ENCODE measurements at regions not wholly inside any gene's neighbourhood (a gene's known extent, or its start where the extent isn't known, plus 50 kb on each side); places are given as distances from the start of the nearest gene placed in this dataset.

DNA sequence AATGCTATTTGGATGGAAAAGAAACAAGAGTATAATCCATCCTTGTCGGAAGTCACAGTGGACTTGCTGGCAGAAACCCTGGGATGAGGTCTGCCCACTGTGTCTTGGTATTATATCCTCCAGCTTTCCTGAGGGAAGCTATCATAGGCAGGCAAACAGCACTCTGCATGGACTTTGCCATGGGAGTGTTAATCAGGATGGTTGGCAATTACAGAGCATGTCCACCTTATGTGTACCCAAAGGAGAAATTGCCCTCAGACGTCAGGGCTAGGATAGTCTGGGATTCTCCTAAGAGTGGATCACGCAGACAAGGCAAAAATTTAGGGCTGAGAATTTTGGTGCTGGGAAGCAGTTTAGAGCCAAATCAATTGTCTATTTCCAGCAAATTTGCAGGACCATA, 184.9 kb upstream of the ESRRG start:
- no peak for DNase-seq

DNA sequence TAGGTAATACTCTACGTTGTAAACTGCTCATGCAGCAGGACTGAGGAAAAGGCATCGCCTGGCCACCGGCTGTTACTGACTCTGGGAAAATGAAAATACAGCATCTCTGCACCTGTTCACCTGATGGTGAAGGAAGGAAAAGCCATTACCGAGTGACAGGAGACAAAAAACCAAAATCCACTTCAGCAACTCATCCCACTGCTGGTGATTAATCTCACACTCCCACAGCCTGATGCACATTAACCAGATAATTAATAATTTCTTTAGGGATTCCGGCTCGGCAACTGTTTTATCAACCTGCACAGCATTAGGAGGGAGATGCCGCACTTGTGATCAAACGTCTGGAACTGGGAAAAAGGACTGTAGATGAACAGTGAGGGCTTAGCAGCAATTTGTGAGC, 183.9 kb upstream of the ESRRG start:
- no peak for DNase-seq

DNA sequence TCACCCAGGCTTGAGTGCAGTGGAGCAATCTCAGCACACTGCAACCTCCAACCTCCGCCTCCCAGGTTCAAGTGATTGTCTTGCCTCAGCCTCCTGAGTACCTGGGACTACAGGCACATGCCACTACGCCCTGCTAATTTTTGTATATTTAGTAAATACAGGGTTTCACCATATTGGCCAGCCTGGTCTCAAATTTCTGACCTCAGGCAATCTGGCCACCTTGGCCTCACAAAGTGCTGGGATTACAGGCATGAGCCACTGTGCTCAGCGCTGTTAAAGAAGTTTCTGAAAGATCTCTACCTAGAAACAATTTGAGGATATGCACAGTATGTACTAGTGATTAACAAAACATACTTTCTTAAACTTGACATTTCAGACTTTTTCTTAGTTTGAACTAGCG, 182.6 kb upstream of the ESRRG start:
- DNase-seq, result no peak

DNA sequence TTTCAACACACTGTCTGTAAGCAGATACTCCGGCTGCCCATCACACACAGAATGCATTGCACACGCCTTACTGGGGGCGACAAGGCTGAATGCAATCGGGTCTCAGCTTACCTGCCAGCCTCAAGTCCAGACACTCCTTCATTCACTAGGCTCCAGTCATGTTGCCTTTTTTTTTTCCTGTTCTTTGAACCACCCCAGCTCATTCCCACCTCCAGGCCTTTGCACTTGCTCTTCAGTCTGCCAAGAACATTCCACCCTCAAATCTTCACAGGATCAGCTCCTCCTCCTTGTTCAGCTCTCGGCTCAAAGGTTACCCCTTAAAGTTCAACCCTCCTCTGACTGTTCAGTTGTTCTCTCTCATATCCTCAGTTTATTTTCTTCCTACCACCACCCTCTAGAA, 181.9 kb upstream of the ESRRG start:
- no peak for DNase-seq

DNA sequence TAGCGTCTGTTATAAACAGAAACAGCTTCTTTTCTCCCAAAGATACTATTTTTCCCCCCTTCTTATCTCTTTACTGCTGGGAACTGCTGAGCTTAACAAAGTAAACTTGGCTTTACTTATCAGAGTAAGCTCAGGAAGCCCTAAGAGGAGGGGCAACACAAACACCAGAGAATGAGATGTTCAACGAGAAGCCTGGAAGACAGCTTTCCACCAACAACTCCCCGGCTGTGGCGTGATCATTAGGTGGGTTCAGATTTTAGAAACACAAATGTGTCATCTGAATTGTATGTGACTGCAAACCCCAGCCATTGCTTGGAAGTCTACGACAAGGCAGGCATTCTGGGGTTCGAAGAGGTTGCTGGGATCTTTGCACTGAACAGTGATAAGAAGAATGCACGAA, 181.2 kb upstream of the ESRRG start:
- DNase-seq, result no peak

DNA sequence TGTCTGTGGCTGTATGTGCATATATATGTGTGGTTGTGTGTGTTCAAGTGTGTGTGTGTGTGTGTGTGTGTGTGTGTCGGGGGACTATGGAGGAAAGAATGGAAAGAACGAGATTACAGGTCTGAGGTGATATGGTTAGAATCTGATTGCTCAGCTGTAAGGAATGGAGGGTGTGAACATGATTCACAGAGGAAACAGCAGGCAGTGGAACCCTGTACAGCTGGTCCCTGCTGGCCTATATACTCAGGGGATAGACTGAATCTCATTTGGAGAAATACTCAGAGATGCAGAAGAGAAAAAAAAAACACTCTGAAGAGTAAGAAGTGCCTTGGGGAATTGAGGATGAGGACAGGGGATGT, 180.1 kb upstream of the ESRRG start:
- DNase-seq, result no peak

DNA sequence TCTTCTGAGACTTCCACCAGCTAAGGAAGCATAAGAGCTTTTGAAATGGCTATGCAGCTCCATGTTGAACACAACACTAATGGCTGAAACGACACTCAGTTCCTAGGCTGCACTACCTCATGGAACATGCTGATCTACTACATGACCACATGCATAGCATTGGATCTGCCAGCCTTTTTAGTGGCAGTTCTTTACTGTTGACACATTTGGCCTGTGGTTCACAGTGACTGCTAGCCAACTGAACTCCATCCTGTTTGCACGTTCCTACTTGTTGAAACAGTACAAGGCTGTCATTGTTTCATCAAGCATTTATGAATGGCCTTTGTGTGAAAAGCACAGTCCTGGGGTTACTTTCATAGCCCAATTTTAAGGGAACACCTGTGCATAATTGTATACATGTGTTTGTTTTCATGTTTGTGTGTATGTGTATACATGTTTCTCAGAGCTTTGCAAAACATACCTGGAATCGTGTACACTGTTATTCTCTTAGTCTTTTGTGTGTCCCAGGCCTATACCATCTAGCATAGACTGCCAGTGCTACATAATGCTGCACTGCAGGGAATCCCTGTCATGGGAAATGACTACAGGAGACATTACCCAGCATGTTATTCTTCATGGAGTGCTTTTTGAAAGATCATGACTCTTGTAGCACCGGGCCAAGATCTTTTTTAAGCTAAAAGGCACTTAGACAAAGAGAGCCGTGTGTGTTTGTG, 179.6 kb upstream of the ESRRG start:
- DNase-seq, result peak; percentile 19

DNA sequence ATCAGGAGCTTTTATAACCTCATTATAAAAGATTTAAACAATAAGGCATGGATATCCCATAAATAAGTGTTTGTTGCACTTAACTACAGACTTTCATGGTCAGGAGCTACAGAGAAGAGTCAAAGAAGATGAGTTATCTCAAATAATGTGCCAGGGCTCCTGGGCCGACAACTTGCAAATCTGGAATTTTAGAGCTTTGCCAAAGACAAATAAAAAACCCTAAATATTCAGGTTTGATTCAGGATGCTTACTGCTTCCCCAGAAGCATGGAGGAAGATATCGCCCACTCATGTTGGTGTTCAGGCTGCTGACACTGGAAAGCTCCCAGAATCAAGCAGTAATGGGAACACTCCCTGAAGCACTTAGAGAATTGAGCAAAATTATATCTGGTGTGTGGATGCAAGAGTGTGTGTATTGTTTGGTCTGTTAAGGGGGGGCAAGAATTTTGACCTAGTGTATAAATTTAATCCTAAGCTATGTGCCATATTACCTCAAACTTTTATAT, 176.9 kb upstream of the ESRRG start:
- no peak for DNase-seq

DNA sequence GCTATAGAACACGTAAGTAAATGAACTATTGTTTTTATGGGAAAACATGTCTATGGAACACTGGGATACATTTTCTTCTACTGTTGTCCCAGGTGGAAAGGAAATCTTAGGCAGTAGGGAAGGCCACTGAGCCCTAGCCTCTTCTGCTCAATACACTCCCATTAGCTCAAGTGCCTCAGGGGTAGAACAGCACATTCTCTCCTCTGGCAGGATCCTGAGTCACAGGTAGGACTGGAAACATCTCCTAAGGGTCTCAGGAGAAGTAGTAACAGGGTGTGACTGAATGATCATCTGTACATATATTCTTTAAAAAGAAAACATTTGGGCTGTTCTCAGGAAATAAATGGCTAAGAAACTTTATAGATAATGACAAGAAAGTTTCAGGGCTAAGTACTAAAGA, 175.6 kb upstream of the ESRRG start:
- DNase-seq, result no peak

DNA sequence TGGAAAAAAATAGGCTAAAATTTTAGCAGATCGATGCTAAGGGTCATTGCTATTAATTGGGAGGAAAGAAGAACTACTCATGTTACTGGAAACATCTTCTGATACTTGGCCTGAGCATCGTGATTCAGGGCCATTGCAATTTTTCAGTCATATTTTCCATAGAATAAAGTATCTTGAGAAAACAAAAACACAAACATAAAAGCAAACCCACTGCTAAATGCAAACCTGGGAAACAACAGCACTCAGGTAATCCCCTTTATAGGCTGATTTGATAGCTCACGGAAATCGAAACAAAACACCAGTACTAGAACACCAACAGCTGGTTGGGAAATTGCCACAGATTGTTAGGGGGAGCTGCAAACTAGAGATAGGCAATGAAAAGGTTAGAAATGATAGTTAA, 172.9 kb upstream of the ESRRG start:
- DNase-seq, result no peak

DNA sequence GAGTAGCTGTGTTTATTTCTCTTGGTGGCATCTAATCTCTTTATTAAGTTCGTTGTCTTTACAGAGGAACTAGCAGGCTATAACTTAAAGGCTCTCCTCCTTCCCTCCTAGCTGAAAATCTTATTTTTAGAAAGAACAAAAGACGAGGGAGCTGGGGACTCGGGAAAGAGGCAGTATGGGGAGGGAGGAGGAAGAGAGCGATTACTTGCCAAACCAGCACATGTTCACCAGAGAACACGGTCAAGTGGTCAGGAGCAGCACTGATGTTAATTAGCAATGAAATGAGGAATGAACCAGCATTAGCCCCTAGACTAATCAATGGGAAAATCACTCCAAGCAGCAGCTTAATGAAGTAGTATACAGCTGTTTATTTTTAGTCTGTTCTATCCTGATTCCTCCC, 171.3 kb upstream of the ESRRG start:
- DNase-seq, result no peak

DNA sequence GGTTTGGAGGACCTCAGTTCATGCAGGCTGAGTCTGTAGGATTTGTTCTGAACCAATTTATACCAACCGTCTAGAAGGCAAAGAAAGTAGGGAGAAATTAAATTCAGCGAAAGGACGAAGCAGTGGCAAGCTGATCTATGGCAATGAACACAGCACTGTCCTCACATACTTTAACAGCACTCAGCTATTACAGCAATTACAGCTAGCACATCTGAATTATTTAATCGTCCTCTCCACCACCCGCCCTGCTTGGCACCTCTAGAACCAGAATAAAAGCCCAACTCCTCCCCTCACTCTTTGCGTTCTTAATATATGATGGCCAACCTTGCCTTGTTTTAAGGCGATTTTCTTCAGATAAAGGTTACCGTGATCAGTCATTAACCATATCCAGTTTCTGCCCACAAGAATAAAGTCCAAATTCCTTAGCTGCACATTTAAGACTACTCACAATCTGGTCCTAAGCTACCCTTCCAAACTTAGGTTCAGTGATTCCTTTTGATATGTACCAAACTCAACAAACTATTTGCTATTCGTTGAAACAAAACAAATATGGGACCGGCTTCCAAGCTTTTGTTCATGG, 169.4 kb upstream of the ESRRG start:
- DNase-seq, result no peak

DNA sequence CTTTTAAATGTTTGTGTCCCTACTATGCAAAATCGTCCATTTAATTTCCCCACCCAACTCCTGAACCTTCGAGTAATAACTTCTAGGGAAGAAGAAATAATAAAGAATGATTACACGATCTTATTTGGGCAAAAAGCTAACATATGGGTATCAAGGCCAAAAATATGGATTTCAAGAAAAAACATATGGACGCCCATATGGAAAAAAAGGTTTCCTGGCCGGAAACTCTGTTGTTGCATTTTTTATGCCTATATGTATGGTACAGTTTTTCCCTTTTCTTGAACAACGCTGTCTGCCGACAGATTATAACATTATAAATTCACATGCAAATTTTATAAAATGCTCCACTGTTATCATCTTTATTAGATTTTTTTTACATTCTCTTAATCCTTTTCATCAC, 167.6 kb upstream of the ESRRG start:
- no peak for DNase-seq

DNA sequence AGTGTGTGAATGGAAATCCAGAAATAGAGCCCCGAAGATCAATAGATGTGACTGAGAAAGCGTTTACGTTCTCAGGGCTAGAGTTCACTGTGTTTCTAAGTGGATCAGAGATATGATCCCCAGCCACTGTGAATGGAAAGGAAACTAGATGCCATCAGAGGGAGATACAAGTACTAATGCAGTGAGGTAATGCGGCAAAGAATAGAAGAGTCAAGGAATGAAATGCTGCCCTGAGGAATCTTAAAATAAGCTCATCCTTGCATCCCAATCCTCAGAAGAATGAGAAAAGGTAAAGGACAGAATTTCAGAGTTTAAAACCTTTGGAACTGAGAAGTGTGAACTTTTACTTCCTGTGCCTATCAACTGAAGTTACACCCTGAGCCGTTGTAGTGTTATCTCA, 165.5 kb upstream of the ESRRG start:
- DNase-seq, result no peak

DNA sequence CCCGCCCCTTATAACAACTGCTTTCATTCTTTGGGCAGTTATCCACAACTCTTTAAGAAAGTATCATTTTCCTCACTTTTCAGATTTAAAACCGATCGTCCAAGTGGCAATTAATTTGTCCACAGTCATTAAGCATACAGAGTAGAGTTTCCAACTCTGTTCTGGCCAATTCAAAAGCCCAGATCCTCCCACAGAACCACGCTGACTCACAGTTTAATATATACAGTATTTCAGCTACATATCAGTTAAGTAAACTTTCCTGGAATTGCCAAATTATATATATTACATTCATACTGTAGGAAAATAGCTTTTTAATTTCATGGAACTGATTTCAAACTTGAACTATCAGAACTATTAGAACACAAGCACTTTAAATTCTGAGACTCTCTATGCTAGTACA, 163.8 kb upstream of the ESRRG start:
- DNase-seq, result no peak

DNA sequence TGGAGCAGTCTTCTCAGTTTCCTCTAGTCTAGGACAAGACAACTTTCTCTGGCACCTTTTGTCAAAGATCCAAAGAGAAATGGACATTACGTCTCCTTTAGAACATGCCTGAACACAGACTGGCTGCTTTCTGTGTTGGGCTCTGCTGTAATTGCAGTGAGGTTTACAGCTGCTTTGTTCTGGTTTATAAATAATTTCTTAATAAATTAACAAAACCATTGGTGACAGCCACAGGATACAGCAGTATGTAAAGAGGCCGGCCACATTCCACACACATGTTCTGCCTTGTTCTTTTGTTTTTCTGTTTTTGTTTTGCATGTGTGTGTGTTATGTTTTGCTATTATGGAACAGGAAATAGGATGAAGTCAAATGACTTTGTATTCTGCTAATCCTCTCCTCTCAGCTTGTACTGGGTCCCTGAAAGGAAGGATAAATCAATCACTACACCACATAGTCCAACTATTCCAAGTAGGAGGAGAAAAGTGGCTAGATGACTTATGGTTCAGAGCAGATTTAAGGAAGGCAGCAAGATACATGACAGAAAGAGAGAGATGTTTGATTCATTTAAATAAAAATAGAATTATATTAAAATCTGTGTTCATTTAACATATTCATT, 161.5 kb upstream of the ESRRG start:
- no peak for DNase-seq

DNA sequence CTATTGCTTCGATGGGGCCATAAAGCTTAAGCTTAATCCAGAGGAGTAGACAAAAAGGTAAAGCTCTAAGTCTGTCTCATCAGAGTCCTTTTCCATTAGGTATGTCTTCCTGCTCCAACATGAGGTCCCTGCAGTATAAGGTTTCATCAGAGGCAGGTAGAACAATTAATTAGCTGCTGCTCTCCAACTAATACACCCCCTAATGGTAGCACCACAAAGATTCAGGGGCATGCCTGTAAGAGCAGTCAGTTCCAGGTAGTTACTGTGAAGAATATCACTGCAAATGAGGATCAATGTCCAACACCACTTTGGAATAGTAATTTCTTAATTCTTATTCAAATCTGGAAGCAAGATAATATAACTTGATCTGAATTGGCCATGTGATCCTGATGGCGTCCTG, 160.3 kb upstream of the ESRRG start:
- no peak for DNase-seq

DNA sequence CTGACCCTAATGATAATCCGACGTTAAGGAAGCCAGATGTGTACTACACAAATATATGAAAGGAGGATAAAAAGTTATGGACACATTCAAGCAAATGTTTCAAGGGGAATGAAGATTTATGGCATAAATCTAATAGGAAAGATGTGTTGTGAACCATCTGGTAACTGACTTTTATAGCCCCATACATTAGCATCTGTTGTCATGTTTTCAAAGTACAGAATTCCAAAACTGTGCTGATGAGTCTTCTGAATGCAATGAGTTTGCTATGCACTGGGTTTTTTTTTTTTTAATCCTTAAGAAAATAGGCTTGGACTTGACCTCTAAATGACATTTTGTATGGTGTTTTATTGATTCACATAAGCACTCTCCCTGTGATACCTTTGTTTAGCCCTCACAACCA, 158.5 kb upstream of the ESRRG start:
- DNase-seq, result no peak

DNA sequence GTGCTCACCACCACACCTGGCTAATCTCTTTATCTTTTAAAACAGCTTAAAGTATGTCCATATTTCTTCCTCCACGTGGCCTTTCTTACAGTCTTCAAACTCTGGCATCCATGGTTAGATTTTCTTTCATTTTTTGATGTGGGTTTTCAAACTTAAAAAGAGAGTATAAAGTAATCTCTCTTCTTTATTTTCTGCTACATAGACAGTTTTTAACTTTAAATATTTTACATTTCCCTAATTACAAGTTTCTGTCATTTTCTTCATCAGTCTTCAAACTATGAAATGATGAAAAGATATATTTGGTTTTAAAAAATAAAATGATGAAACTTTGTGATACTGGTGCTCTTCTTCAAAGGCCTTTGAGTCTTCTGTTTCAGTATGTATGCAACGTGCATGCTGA, 143.5 kb upstream of the ESRRG start:
- DNase-seq, result no peak

DNA sequence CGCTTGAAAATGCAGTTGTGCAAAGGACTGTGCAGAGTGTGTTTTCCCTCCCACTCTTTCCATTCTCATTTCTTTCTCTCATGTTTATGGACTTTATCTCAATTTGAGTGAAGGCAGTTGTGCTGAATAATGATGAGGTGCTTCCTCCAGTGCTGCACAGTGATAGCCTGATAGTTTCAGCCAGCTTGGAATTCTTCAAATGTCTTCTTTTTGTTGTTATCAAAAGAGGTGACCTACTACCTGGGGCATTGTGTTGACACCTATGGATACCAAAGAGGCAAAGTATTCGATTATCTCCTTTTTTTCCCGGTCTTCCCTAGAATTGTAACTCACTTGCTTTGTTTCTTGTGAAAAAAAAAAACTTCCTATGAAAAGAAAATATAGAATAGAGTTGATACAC, 132.6 kb upstream of the ESRRG start:
- DNase-seq, result no peak

DNA sequence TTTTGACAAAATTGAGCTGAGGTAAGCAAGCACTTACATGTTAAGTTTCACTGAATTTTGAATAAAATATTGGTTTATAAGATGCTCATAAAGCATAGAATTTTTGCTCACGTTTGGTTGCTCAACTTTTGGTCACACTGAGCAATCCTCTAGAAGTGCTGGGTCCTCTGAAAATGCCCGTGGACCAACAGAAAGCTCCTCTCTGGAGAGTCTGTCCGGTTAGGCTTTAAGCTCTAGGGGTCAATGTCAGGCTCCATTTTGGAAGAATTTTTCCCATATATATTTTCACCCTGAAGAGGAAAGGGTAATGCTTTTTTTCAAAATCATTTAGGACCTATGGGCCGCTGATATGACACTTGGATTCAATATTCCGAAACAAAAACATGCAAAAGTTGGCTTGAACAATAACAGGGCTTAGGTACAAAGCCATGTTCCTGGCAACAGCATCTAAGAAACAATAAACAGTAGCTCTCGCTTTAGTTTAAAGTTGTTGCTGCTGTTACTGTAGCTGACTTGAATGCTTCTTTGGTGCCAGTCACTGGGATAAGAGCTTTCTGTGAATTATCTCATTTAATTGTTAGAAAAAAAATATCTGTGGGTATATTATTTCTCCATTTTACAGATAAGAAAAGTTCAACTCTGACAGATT, 131.7 kb upstream of the ESRRG start:
- DNase-seq, result no peak

DNA sequence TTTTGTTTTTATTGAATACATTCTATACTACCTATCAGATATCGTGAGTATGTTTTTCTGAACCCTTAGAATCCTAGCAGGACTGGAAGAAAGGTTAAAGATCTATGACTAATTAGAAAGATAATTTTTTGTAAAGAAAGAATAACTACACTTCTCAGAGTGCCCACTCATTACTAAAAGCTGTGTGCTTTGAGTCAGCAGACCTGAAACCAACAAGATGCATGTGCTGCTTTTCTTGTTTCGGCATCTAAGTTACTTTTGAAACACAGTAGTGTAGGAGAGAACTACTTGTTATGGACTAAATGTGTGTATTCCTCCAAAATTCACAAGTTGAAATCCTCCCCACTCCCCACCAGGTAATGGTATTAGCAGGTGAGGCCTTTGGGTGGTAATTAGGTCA, 127.8 kb upstream of the ESRRG start:
- no peak for DNase-seq

DNA sequence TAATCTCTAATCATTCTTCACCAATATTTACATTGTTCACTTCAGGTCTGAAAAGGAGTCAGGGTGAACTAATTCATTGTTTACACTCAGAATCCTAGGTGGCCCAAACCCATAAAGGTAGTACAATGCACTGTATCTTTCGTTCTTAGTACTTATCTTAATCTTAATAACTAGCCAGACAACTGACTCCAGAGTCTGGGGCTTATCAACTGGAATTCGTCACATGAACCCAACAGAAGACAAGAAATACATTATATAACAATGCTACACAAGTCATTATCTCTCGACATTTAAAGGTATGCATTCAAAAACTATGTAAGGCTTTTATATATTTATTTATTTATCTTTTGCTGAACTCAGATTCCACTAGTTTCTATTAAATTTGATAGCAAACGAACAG, 125.9 kb upstream of the ESRRG start:
- DNase-seq, result no peak

DNA sequence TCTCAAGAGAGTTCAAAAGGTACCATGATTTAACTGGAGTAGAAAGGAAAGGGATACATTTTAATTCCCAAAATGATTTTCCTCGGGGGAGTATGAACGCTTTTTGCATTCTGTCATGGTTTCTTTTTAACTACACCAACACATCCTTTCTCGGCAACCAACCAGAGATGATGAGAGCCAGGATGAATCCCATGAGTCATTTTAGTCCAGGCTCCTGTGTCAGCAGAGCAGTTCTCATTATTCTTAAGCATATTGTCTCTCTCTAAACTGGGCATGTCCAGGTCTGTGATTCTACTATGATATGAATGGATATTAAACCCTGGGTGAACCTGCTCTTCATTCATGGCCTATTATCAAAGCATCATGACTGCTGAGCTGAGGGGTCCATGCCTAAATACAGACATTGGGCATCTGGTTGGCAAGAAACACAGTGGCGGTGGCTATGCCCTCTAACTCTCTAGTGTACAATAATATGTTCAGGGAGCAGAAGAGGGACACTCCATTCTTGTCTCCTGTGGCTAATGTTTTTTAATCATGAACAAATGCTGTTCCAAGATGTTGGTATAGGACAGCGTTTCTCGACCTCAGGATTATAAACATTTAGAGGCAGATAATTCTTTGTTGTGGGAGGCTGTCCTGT, 124.3 kb upstream of the ESRRG start:
- DNase-seq, result no peak

All from NCI-H1105 treated with DMSO at 0.1 percent for 48 hours (cell line).